Right atrium auricular region (tissue), 2 donors: ENCODE measurements at regions not wholly inside any gene's neighbourhood (a gene's known extent, or its start where the extent isn't known, plus 50 kb on each side); places are given as distances from the start of the nearest gene placed in this dataset.

Experiments
- DNase-seq: peaks from one replicate; pipeline ENCODE4 v3.0.0-alpha.2; 2019; ENCODE audit warnings: low spot score
- H3K27ac ChIP-seq, 2 donors: fragments of 200-600 bp; sonication (generic); 1 replicate in 1 of 2; 2 replicates in 1 of 2; pipeline ENCODE4 v1.5.1; 2016 to 2019
- H3K27me3 ChIP-seq, 2 donors: fragments of 200-600 bp; sonication (generic); one replicate each; pipeline versions ENCODE4 v1.5.1 to v1.6.0; 2017 to 2019
- H3K36me3 ChIP-seq: fragments of 200-600 bp; sonication (generic); one replicate; pipeline ENCODE4 v1.5.1; 2016
- H3K4me1 ChIP-seq, 2 donors: fragments of 200-600 bp; sonication (generic); one replicate each; pipeline versions ENCODE4 v1.5.1 to v1.6.0; 2017 to 2019
- H3K4me3 ChIP-seq, 2 donors: fragments of 200-600 bp; sonication (generic); 1 replicate in 1 of 2; 2 replicates in 1 of 2; pipeline ENCODE4 v1.5.1; 2017 to 2019; ENCODE audit warnings: mild to moderate bottlenecking in 1 of 2, moderate library complexity in 1 of 2
- H3K9me3 ChIP-seq, 2 donors: fragments of 200-600 bp; sonication (generic); one replicate each; pipeline ENCODE4 v1.5.1; 2019
- TF ChIP-seq, protein P1 (sequence below), 2 donors: fragments of 200-600 bp; sonication (generic); IDR thresholded peaks; one replicate each; pipeline ENCODE4 v1.5.1; 2019; ENCODE audit warnings: antibody characterized with exemption in 2 of 2

DNA sequence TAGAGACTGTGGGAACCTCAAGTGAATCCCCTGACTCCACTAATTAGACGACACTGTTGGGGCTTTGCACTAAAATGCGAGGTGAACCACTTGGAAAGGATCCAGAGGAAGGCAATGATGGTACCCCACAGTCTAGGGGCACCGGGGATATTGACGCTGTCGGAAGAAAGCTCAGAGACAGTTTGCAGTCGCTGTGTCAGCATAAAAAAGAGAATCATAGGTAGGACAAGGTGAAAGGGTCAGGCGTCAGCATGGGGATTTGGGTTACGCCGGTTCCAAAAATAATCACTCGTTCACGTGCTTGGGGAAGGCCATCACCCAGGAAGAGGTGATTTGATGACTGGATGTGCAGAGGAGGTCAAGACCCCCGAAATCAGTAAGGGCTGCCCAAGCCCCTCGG, 598.0 kb upstream of the NOX3 start:
- Histone ChIP-seq H3K4me1 (no peaks in the 10 kb centered on the region), H3K27me3 (no peaks in the 10 kb centered on the region), H3K9me3 (peaks cover 0 to 8% of the 10 kb centered on the region in 2 donors), H3K4me3 (no peak overlapping the region), H3K36me3 (no peaks in the 10 kb centered on the region), H3K27ac (no peak overlapping the region)
- no peak for DNase-seq
- TF ChIP-seq, protein P1, sequence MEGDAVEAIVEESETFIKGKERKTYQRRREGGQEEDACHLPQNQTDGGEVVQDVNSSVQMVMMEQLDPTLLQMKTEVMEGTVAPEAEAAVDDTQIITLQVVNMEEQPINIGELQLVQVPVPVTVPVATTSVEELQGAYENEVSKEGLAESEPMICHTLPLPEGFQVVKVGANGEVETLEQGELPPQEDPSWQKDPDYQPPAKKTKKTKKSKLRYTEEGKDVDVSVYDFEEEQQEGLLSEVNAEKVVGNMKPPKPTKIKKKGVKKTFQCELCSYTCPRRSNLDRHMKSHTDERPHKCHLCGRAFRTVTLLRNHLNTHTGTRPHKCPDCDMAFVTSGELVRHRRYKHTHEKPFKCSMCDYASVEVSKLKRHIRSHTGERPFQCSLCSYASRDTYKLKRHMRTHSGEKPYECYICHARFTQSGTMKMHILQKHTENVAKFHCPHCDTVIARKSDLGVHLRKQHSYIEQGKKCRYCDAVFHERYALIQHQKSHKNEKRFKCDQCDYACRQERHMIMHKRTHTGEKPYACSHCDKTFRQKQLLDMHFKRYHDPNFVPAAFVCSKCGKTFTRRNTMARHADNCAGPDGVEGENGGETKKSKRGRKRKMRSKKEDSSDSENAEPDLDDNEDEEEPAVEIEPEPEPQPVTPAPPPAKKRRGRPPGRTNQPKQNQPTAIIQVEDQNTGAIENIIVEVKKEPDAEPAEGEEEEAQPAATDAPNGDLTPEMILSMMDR (IDR thresholded peaks at IDR 0.05): no peak

DNA sequence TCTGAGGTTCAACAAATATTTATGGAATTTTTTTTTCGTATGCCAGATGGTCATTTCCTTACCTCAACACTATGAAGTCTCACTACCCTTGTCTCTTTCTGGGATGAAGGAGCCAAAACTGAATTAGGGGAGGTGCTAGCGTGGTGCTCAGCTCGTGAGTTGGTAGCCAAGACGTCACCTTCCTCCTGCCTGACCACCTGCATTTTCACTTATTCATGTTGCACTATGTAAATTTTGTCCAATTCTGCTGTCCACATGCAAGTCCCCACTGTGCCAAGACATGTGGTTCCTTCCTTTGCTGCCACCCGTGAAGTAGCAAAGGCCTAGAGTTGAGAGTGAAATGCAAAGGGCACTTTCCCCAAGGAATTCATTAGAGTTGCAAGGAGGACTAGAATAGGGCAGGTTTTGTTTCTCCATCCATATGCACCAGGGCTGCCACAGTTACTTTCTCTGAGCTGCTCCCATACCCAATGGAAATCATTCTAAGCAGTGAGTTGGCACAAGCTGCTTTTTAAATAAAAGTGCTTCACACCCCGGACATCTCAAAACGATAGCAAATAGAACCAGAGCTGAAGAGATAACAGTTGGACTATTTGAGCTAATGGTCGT, 591.3 kb upstream of the NOX3 start:
- no peaks in the 10 kb centered on the region for H3K9me3 ChIP-seq
- no peak overlapping the region for H3K27ac ChIP-seq
- TF ChIP-seq, protein P1 (IDR thresholded peaks at IDR 0.05): no peak
- no peaks in the 10 kb centered on the region for H3K4me1 ChIP-seq
- DNase-seq: no peak
- H3K27me3 ChIP-seq: no peaks in the 10 kb centered on the region
- no peaks in the 10 kb centered on the region for H3K36me3 ChIP-seq
- no peak overlapping the region for H3K4me3 ChIP-seq

DNA sequence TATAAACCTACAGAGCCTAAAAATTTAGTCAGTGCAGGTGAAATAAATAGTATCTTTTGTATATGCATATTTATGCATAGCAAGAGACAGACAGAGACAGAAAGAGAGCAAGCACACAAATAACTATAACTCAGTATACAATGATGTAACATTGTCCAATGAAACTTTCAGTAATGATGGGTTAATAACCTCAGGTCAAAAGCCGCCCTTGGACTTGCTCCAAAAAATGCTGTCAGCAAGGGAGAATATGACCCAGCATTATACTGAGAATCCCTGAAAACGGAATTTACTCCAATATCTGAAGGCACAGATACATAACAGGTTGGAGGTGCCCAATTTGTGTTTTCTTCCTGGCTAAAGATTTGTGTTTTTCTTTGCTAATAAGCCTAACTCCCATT, 590.6 kb upstream of the NOX3 start:
- Histone ChIP-seq H3K4me1 (no peaks in the 10 kb centered on the region), H3K27ac (no peak overlapping the region), H3K4me3 (no peak overlapping the region), H3K36me3 (no peaks in the 10 kb centered on the region), H3K27me3 (no peaks in the 10 kb centered on the region), H3K9me3 (no peaks in the 10 kb centered on the region)
- no peak for DNase-seq
- TF ChIP-seq, protein P1 (IDR thresholded peaks at IDR 0.05): no peak

DNA sequence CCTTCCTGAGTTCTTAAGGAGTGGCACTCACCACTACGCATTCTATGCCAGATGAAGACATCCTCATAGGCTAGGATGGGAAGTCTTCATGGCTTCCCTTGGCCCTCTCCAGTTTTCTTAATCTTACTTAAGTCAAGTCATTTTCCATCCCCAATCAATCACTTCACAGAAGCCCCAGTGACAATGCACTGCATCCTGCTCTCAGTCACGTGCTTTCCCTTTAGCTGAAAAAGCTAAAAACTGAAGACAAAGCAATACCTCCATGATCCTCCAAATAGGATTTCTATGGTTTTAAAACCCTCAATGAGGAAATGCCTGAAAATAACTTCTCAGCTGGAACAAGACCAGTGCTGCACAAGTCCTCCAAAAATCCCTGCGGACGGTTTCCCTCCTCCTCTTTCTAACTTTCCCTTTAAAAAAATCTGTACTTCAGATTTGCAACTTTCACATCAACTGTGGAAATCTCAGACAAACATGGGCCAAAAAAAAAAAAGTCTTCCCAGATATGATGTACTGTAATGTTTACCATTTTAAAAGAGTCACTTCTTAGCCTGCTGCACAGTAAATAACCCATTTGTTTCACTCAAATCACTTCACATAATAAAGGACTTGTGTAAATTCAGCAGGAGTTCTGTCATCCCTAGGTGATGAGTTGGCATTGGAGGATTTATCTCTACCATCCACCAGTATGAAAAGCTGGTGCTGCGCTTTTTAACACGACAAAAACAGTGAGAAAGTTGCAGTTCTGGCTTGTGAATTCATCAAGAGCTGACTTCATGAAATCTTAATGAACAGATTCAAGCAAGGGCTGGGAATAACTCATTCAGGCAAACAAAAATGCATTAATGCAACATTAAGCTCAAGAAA, 590.0 kb upstream of the NOX3 start:
- H3K27ac ChIP-seq: no peak overlapping the region
- H3K36me3 ChIP-seq: no peaks in the 10 kb centered on the region
- H3K4me3 ChIP-seq: no peak overlapping the region
- no peak for DNase-seq
- TF ChIP-seq, protein P1 (IDR thresholded peaks at IDR 0.05): no peak
- H3K4me1 ChIP-seq: no peaks in the 10 kb centered on the region
- no peaks in the 10 kb centered on the region for H3K9me3 ChIP-seq
- no peaks in the 10 kb centered on the region for H3K27me3 ChIP-seq

DNA sequence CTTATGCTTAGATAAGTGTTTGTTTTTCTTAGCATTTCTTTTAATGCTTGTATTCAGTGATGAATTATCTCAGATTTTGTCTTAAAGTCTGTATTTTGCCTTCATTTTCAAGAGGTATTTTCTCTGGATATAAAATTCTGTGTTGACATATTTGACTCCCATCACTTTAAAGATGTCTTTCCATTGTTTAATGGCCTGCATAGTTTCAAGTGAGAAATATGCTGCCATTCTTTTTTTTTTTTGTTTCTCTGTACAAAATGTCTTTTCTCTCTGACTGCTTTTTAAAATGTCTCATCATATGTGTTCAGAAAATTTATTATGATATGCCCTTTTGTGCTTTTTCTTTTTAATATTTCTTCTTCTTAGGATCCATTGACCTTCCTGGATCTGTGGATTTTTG, 578.0 kb upstream of the NOX3 start:
- H3K27ac ChIP-seq: no peak overlapping the region
- DNase-seq: no peak
- H3K4me3 ChIP-seq: no peak overlapping the region
- peaks cover 0 to 10% of the 10 kb centered on the region in 2 donors for H3K9me3 ChIP-seq
- H3K36me3 ChIP-seq: no peaks in the 10 kb centered on the region
- TF ChIP-seq, protein P1 (IDR thresholded peaks at IDR 0.05): no peak
- H3K4me1 ChIP-seq: no peaks in the 10 kb centered on the region
- no peaks in the 10 kb centered on the region for H3K27me3 ChIP-seq
